Stimulated activated CD8-positive, alpha-beta memory T cell treated with anti-CD3 and anti-CD28 coated beads, Interleukin-4, amount 100 ng/mL, for 4 hours (primary cell): ENCODE measurements at regions not wholly inside any gene's neighbourhood (a gene's known extent, or its start where the extent isn't known, plus 50 kb on each side); places are given as distances from the start of the nearest gene placed in this dataset.
"Not testable (repeated sequence)": the region's sequence is repeated elsewhere in the genome, so short reads cannot be mapped to it uniquely, and the experiment has no call there.

Experiments
- DNase-seq, 2 donors: peaks; one replicate each; pipeline ENCODE4 v3.0.0-alpha.2; 2020; ENCODE audit warnings: low read depth in 2 of 2, low spot score in 1 of 2

DNA sequence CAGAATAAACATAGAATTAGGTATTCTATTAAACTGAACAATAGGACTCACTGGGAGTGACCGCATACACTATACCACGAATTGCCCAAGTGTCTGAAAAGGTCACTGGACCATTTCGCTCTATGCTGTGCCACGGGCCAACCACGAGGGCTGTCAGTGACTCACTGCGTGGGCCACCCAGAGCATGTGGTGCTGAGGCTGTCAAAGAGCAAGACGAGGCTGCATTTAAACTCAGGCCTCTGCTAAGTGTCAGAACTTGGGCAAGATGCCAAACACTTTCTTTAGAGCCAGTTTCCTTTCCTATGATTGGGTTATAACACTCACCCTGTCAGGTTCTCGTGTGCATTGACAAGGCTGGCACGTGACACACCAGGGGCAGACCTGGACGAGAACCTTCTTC lies 97.5 kb downstream of the SH3YL1 start:
- DNase-seq = peak in 1 of 2 donors; percentile 15

DNA sequence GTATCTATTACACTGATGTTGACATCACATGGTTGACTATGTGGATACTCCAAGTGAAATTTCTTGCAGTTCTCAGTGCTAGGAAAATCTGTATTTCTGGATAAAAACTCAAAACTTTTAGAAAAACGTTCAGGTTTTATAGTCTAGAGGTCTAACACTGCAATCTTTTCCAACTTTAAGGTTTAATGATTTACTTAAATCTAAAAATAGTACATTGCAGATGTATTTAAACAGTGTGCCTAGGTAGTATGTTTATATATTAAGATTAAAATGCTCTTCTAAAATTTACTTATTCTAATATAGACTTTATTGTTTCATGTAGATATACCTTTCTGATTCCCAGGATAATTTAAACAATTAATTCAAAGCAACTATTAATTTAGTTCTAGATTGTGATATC lies 98.3 kb downstream of the SH3YL1 start:
- no peak for DNase-seq

DNA sequence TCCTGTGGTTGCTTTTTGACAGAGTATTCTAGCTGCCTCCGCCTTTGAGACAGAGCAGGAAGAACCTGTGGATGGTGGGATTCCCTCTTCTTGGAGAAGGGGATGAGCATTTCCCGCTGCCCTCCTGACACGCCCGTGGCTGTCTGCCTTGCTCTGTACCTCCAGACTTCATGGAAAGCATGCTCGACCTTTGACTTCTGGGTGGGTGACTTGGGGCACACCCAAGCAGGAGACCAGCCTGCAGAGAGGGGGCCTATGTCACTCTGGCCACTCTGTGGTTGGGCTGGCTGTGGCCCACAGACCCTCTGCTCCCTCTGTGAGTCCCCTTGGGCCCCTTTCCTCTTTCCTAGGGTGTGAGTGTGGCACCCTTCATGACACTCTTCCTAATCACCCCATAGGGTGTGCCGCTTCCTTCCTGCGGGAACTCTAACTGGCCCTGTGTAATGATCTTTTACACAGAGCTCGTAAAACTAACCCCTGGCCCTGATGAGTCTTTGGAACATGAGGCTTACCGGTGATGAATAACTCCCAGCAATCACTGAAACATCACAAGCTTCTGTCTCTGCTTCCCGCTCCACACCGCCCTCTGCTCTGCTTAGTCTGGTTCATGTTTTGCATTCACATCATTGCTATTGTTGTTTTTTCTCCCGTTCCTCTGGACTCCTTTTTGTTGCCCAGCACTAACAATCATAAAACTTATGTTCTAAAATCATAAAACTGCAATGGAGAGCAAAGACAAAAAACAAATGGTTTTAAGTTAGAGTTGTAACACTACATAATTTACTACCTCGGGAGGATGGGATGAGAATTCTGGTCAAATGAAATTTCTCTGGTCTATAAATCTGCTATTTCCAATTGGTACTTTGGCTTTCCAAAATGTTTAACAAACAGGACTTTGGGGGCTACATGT lies 101.1 kb downstream of the SH3YL1 start:
- DNase-seq = no peak

DNA sequence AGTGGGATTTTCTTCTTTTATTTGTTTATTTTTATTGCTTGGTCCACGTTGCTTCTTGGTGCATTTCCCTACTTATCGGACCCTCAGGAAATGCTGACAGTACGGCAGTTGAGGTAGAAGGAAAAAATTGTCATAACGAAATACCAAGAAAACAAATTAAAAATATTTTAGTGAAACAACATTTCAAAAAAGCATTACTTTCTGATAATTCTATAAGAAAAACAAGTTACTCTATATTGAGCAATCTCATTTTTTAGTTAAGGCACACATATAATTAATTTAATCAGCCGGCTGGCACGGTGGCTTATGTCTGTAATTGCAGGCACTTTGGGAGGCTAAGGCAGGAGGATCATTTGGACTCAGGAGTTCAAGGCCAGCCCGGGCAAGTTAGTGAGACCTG lies 102.1 kb downstream of the SH3YL1 start:
- no peak for DNase-seq

DNA sequence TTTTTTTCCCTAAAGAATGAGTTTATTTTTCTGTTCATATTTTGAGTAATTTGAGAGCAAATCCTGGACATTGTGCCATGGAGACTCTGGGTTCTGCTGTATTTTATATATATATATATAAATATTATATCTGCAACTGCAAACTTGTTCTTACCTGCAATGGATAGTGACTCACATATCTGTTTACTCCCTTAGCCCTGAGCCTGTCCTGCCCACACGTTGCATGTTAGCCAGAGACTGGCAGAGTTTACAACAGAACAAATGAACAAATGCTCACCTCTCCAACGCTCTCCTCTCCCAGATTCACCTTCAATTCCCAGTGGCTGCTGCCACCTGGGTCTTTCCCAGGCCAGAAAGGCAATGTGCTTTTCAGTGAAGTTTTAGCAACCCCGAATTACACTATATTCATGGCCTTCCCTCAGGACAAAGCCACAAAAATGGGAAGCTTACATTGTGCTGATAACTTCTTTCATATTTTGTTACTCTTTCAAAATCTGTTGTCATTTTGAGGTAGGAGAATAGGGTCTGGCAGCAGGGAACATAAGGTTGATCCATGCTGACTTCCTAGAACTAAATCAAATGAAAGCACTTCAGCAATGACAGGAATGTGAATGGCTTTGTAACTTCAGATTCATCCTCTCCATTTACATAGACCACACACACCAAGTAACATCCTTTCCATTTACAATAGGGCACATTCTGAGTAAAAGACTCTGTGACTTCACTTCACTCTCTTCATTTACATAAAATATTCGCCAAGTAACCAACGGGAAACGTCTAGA lies 105.4 kb upstream of the FAM110C start:
- DNase-seq = no peak

DNA sequence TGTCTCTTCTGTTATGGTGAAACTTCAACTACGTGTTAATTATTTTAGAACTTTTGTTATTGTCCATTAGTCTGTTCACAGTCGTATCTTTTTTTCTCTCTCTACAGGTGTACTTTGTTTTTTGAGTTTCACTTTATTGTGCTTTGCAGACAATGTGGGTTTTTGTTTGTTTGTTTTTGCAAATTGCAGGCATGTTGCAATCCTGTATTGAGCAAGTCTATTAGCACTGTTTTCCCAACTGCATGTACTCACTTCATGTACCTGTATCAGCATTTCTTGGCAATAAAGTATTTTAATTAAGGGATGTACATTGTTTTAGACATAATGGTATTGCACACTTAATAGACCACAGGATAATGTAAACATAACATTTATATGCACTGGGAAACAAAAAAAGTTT lies 99.1 kb upstream of the FAM110C start:
- DNase-seq = no peak

DNA sequence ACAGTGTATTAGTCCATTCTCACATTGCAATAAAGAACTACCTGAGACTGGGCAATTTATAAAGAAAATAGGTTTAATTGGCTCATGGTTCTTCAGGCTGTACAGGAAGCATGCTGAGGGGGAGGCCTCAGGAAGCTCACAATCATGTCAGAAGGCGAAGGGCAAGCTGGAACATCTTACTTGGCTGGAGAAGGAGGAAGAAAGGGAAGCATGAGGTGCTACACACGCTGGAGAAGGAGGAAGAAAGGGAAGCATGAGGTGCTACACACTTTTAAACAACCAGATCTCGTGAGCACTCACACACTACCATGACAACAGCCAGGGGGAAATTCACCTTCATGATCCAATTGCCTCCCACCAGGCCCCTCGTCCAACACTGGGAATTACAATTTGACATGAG lies 95.3 kb upstream of the FAM110C start:
- no peak for DNase-seq

DNA sequence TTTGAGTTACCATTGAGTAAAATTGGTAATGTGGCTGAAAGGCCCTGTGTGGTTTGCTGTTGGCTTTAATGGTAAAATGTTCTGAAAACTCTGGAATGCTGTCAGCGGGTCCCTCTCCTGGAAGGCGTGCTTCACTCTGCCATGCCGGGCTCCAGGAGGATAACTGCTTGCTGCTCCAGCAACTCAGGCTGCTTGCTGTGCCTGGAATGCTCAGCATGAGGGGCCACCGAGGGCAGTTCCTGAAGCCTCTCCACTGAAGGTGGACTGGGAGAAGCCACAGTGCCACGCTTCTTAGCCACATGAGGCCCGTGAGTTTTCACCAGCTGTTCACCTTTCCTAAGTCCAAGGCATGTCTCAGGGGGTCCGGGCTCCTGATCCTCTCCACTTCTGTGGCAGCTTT lies 90.4 kb upstream of the FAM110C start:
- no peak for DNase-seq

DNA sequence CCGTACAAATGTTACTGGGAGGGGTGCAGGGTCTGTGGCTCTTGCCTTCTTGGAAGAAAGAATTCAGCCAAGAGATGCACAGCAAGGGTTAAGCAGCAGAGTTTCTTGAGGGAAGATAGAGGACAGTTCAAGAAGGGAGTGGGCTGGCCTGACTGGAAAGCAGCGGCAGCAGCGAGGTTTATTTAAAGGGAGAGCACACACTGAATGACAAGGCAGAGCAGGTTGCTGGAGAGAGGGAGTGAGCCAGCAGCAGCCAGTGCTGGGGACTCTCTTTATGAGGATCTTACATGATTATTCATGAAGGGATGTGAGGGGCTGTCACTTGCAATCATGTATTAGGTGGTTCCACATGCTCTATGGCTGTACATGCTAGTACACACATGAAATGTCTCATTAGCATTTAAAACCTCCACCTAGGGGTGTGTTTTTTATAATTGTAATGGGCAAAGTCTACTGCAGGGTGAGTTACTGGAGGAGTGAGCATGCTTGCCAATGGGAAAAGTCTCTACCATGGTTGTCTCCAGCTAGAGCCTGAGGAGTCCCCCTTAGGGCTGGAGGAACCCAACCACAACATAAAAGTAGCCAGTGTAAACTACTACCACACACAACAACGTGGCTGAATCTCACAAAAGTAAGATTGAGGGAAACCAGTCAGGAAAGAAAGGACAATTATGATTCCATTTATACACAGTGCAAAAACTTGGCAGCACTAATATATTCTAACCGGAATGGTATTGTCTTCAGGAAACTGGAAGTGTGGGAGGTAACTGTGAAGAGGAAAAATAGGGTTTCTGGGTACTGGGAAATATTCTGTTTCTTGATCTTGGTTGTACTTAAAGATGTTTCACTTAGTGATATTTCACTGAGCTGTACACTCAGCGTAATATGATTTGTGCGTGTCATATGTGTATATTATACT lies 87.6 kb upstream of the FAM110C start:
- no peak for DNase-seq

DNA sequence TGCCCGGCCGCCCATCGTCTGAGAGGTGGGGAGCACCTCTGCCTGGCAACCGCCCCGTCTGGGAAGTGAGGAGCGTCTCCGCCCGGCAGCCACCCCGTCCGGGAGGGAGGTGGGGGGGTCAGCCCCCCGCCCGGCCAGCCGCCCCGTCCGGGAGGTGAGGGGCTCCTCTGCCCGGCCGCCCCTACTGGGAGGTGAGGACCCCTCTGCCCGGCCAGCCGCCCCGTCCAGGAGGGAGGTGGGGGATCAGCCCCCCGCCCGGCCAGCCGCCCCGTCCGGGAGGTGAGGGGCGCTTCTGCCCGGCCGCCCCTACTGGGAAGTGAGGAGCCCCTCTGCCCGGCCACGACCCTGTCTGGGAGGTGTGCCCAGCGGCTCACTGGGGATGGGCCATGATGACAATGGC lies 80.5 kb upstream of the FAM110C start:
- DNase-seq = not testable (repeated sequence)

DNA sequence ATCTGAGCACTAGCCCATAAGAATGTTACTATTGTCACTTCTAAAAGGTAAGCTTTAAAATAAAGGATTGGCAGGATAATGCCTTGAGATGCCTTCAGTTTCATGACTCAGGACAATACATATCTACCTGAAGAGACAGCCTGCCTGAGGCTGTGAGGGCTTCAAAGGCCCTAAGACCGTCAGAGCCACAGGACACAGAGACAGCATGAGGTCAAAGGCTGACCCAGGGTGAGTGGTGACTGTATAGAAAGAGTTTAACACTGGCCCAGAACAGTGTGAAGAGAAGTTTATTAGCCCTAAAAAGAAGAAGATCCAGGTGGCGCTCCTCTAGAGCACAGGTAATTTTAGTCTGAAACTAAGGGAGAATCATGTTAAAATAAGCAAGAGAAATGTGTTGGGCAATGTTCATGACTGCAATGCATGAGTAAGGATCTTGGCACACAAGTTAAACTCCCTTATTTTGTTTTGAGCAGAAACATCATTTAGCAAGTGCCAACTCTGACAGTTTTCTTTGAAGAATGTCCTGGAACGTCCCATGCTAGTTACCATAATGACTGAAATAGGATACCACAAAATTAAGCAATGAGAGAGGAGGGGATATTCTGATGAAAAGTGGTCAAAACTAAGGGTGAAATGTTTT lies 78.1 kb upstream of the FAM110C start:
- no peak for DNase-seq

DNA sequence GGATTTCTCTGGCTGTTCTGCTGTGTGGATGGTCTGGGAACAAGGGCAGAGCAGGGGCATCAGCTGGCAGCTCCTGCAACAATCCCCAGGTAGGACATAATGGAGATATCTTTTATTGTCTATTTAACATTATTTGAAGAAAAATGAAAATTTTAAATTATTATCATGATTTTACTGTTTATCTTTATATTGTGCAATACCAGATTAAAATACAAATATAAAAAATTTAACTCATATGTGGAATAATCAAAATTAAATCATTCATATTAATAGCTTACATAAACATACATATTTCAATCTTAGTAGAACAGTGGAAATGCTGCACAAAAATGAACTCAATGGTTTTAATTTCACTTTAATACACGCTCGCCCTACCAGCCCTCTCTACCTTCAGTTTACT lies 70.6 kb upstream of the FAM110C start:
- no peak for DNase-seq

DNA sequence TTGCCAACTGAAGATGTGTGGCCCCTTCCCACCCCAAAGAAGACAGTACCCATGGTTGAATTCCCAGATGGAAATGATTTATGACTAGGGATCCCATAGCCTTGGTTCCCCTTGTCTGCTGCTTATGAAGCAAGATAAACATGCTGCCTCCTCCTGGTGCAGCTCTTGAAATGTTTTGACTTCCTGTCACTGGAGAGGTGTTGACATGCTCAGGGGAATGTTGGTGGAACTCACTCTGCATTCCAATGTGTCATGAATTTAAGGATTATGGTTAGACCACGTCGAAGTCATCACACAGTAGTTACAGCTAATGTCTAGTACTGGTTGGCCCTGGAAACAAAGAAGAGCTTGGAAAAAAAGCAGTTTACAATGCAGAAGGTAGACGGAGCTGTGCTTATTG lies 69.0 kb upstream of the FAM110C start:
- DNase-seq = no peak

DNA sequence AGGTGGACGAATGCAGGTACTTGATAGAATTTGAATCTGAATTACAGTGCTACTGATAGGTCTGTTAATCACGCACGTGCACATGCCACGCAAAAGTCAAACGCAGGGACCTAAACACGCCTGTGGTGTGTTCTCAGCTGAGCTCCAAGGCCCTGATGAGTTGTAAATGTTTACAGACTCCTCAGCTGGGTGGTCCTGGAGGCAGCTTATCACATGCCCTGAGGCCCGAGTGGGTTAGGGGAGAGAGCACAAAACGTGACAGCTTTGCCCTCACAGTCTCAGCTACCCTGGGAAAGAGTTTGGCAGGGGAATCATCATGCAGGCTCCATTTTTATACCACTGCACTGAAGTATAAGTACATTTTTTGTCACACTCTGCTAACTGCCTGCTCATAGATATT lies 68.3 kb upstream of the FAM110C start:
- DNase-seq = no peak

DNA sequence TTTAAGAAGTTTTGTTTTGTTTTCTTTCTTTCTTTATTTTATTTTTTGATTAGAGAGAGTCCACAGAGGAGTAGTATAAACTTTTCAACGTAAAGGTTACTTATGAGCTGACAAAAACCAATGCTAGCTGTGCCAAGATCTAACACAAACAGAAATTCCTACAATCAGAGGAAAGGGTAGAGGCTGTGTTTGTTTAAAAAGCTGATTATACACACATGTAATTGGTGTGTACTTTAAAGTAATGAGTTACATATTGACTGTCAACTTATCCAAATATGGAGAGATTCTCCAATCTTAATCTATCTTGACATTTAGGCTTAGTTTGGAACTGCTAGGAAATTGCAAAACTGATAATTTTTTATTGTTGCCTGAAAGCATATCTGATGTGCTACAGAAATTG lies 63.7 kb upstream of the FAM110C start:
- no peak for DNase-seq

DNA sequence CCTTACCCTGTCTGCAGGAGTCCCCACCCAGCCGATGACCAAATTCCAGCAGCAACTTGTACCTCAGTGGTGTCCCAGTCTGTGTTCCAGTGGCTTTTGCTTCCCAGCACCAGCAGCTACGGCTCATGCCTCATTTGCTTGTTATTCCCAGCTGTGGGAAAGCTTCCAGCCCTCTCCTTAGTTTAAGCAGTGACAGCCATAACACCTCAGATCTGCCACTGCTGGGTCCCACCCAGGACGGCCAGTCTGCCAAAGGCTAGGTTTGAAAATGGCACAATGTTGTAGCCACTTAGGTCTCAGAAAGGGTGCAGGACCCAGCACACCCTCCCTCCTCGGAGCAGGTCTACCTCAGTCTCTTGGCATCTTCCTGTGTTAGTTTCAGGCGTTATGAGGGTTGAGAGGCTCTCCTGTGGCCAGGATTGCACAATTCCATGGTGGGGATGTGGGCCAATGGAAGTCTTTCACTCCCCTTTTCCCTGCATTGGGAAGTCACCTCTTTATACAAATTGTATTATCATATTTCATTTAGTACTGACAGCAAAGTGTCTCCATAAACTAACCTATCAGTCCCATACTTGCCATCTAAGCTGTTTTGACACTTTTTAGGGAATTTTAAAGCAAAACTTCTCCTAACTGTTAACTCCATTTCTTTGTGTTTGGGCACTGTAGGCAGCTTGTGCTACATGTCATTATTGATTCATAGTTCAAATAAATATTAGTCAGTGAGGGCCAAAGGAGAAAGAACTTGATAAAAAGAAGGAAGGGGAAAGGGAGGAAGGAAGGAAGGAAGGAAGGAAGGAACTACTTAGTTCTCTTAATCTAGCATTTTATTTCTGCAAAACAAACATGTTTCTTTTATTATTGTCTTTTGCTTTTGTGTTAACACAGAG lies 62.9 kb upstream of the FAM110C start:
- no peak for DNase-seq

DNA sequence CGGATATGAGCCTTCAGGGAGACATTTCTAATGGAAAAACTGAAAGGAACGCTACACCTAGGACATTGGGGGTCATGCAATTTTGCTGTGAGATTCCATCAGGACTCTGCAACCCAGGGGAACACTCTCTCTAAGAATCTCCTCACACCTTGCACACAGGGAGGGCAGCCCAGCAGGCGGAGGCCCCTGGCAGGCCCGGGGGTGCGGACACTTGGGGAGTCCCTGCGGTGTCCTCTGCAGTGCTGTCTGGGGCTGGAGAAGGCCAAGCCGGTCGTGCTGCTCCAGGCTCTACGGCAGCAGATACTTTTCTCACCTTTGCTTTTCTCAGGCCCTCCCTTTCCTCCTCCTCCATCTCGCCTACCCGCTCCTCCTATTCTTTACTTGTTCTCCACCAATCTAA lies 54.7 kb upstream of the FAM110C start:
- DNase-seq = no peak
